RWPE1 (cell line): ENCODE measurements at regions not wholly inside any gene's neighbourhood (a gene's known extent, or its start where the extent isn't known, plus 50 kb on each side); places are given as distances from the start of the nearest gene placed in this dataset.
"Not testable (repeated sequence)": the region's sequence is repeated elsewhere in the genome, so short reads cannot be mapped to it uniquely, and the experiment has no call there.

ENCODE experiments used
- CTCF ChIA-PET: fragments of 350-600 bp; sonication (Branson Sonifier 250); formaldehyde crosslinking; extraction: SDS; loops from one replicate; lab custom pipeline; 2021; lab: Yijun Ruan, JAX
- POLR2A ChIA-PET: fragments of 400-600 bp; formaldehyde crosslinking; extraction: SDS; loops from one replicate; lab custom pipeline; 2020; ENCODE audit warnings: antibody characterized with exemption; ENCODE audit not compliant: low non-redundant PET; lab: Yijun Ruan, JAX
- DNase-seq: peaks from one replicate; pipeline ENCODE4 v3.0.0; 2012; ENCODE audit warnings: low spot score
- H3K27ac ChIP-seq: fragments of 450-650 bp; 2 replicates; pipeline ENCODE4 v1.5.1; 2017
- TF ChIP-seq, protein P1 (sequence below): fragments of 450-650 bp; conservative IDR thresholded peaks from 2 replicates; pipeline ENCODE4 v1.5.1; 2017; ENCODE audit warnings: low read depth, mild to moderate bottlenecking

- CTCF ChIA-PET, result interaction anchor here (1.6 kb wide), 1 partner anchor 9 kb away, joined by 4 read pairs; no protein-coding TSS in a partner anchor
- H3K27ac ChIP-seq, result no peak overlapping the region
- TF ChIP-seq, protein P1, sequence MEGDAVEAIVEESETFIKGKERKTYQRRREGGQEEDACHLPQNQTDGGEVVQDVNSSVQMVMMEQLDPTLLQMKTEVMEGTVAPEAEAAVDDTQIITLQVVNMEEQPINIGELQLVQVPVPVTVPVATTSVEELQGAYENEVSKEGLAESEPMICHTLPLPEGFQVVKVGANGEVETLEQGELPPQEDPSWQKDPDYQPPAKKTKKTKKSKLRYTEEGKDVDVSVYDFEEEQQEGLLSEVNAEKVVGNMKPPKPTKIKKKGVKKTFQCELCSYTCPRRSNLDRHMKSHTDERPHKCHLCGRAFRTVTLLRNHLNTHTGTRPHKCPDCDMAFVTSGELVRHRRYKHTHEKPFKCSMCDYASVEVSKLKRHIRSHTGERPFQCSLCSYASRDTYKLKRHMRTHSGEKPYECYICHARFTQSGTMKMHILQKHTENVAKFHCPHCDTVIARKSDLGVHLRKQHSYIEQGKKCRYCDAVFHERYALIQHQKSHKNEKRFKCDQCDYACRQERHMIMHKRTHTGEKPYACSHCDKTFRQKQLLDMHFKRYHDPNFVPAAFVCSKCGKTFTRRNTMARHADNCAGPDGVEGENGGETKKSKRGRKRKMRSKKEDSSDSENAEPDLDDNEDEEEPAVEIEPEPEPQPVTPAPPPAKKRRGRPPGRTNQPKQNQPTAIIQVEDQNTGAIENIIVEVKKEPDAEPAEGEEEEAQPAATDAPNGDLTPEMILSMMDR, result no peak
- no peak for DNase-seq
- POLR2A ChIA-PET, result no interaction called here
Measured at GRCh38 chr3:106466881-106467280, 598.1 kb upstream of the CBLB start.

- no peak for DNase-seq
- no peak overlapping the region for H3K27ac ChIP-seq
- ChIA-PET POLR2A (no interaction called here), CTCF (no interaction called here)
- TF ChIP-seq, protein P1, result no peak
Measured at GRCh38 chr3:106473576-106474475, 605.0 kb upstream of the CBLB start.

DNA sequence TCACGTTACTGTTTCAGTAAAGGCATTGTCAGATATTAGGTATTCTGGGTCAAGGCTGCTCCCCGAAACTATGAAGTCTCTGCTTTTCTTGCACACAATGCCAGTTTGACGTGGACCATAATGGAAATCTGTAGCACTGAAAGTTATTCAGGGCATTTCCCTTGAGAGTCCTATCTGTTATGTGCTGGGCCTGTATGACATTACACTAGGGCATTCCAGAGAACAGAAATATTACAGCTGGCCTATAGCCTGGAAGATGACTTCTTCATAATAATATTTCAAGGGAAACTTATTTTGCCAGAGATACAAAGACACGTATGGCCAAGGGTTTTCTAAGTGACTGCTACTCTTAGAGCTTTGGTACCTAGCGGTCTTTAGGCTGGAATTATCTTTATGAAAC lies 613.6 kb upstream of the CBLB start:
- no peak for DNase-seq
- TF ChIP-seq, protein P1, result no peak
- POLR2A ChIA-PET, result no interaction called here
- no peak overlapping the region for H3K27ac ChIP-seq
- CTCF ChIA-PET, result no interaction called here

DNA sequence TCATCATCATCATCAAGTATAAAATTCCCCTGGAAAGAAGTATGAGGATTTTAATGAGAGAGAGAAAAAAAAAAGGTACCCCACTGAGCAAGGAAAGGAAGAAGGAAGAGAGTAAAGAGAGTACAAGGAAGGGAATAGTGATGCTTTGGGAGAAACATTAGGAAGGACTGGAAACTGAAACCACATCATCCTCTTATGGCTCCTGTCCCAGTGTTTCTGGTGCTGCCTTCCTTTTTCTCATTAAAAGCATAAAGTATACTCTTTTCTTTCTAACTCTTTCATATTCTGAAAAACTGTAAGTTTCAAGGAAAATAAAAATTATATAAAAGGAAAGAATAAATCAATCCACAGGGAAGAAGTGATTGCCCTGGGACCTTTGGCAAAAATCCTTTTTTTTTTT lies 616.4 kb upstream of the CBLB start:
- CTCF ChIA-PET, result no interaction called here
- no peak for DNase-seq
- POLR2A ChIA-PET, result no interaction called here

DNA sequence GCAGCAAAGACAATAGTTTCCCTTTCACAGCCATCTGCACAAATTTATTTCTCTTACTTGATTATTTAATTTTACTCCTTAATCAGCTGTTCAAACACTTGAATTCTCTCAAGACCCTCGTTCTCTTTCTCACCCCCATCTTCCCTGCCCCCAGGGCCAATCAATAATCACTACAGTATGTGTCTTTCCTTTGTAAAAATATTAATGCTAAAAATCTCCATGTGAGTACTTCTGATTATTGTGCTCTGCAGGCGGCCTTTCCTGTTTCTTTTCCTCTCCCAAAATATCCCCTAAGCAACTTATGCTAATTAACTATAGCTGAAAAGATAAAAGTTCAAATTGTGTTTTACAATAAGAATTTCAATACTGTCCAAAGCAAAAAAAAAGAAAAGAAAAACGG lies 617.0 kb upstream of the CBLB start:
- ChIA-PET CTCF (interaction anchor here (0.6 kb wide), 1 partner anchor 17 kb away, joined by 4 read pairs; no protein-coding TSS in a partner anchor), POLR2A (no interaction called here)
- TF ChIP-seq, protein P1, result no peak
- no peak for DNase-seq
- H3K27ac ChIP-seq, result no peak overlapping the region

More for the DNA sequence above, 616.4 kb upstream of the CBLB start:
- TF ChIP-seq, protein P1, result no peak
- H3K27ac ChIP-seq, result no peak overlapping the region

GRCh38 chr3:106486945-106487639 lies 618.3 kb upstream of the CBLB start:
- POLR2A ChIA-PET, H3K27ac ChIP-seq, DNase-seq: not testable (repeated sequence)
- CTCF ChIA-PET, result interaction anchor here (0.6 to 0.7 kb wide), 2 partner anchors 119 to 290 kb away, joined by 3 read pairs; no protein-coding TSS in a partner anchor
